ENCODE measurements at regions not wholly inside any gene's neighbourhood (a gene's known extent, or its start where the extent isn't known, plus 50 kb on each side); places are given as distances from the start of the nearest gene placed in this dataset.

GRCh38 chrX:20620306-20620705, 353.6 kb upstream of the RPS6KA3 start:
- peak; percentile 47 for DNase-seq (ENCODE audit: low read depth)

DNA sequence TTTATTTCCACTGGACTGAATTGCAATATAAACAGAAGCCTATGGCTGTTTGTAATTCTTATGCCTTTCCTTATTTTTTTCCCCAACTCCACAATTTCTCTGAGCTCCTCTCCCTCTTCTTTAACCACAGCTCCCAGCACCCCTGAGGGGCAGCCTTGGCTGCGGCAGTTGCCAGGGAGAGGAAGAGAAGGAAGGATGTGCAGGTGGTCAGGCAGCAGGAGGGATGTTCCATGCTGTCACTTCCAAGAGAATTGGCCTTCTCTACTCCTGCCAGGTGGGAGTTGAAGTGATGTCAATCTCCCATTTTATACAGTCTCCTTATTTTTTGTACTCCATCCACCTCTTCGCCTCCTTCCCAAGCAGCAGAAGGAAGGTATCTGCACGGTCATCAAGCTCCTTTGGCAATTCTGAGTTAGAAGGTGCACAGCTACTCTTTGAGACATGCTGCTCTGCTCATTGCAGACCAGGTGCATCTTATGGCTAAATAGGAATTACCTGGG, 343.3 kb upstream of the RPS6KA3 start:
- no peak for DNase-seq (ENCODE audit: low read depth)

GRCh38 chrX:20606831-20607230, 340.1 kb upstream of the RPS6KA3 start:
- no peak for DNase-seq (ENCODE audit: low read depth)

DNA sequence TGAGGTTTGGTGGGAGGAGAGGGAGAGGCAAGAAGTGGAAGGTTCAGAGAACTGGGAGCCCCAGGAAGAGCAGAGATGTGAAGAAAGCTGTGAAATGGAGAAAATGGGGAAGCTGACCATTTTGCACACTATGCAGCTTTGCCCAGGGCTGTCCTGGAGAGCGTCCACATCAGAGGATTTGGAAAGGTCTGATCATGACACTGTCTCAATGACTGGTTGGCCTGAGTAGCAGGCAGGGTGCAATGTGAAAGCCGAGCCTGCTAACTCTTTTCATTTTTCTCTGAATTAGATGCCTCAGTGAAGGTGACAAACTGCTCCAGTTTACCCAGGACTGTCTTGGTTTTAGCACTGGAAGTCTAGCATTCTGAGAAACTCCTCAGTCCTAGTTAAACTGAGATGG, 330.1 kb upstream of the RPS6KA3 start:
- no peak for DNase-seq (ENCODE audit: low read depth)

- DNase-seq (ENCODE audit: low read depth), result peak; percentile 11
Measured at GRCh38 chrX:20595928-20596575, 329.3 kb upstream of the RPS6KA3 start.

- peak; percentile 12 for DNase-seq (ENCODE audit: low read depth)
Measured at GRCh38 chrX:20594985-20595384, 328.3 kb upstream of the RPS6KA3 start.

DNA sequence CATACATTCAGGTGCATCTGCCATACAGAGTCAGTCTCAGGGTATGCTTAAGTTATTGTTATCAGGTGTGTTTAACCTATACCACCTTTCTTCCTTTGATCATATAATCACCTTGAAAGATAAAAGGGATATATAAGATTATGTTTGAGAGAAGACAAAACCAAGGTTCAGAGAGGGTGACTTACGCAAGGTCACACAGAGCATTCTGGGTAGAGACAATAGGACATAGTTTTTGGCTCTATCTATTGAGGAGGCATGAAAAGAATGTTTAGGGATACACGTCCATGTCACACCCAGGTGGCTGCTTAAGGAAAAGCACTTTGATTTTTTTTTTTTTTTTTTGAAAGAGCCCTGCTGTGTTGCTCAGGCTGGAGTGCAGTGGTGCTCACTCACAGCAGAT, 327.1 kb upstream of the RPS6KA3 start:
- no peak for DNase-seq (ENCODE audit: low read depth)

DNA sequence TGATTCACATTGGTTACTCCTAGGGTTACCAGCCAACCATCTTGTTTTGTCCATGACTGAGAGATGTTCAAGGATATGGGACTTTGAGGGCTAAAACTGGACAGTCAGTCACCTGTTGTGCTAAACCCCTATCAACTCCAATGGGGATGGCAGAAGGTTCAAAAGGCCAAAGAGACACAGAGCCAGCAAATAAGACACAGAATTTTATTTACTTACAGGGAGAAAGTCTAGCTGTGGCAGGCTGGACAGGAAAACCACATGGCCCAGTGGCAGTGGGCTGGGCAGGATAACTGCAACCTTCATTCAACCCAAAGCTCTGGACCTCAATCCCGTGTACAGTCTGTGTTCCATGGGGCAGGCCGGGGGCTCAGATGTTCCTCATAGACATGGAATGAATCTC, 326.7 kb upstream of the RPS6KA3 start:
- no peak for DNase-seq (ENCODE audit: low read depth)

DNA sequence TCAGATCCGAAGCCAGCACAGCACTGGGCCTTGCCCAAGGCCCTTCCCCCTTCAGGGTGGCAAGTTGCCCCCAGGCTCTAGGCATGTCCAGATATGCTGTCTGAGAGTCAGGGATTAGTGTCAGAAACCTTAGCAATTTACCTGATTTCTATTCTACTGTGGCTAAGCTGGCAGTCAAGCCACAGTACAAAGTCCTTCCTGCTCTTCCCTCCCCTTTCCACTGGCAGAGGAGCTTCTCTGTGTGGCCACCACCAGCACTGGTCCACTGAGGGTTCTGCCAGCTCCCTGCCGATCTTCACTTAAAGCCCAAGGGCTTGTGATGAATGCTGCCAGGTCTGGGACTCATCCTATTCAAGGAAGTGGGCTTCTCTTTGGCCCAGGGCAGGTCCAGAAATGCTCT, 324.5 kb upstream of the RPS6KA3 start:
- no peak for DNase-seq (ENCODE audit: low read depth)

DNA sequence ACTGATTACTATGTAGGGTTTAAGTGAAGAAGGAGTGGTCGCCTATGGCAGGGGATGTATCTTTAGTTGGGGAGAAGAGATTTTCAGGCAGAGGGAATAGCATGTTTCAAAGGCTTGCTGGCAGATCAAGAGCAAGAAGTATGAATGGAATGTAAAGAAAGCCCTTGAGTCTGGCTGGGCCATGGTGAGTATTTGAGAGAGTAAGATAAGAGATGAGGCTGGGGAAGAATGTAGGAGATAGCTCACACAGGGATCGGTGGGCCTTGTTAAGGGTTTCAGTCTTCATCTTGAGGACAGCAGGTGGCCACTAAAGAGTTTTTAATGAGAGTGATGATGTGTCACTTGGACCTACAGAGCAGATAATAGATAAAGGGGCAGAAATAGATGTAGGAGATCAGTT, 319.1 kb upstream of the RPS6KA3 start:
- no peak for DNase-seq (ENCODE audit: low read depth)

DNA sequence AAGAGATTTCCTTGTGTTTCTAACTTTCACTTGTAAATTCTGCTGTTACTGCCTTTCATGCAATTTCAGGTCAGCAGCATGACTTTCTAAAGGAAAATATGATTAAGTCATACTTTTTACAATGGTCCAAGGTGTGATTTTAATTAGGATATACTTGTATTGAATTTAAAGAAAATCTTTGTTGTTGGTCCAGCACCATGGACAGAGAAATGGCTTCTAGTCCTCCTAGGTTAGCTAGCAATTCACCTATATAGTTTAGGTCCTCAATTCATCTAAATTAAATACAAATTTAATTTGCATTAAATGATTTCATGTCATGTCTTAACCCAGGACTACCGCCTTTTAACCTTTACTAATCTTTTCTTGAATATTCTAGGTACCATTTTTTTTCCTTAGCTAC, 304.9 kb upstream of the RPS6KA3 start:
- DNase-seq (ENCODE audit: low read depth), result no peak

- no peak for DNase-seq (ENCODE audit: low read depth)
Measured at GRCh38 chrX:20567108-20567507, 300.4 kb upstream of the RPS6KA3 start.

DNA sequence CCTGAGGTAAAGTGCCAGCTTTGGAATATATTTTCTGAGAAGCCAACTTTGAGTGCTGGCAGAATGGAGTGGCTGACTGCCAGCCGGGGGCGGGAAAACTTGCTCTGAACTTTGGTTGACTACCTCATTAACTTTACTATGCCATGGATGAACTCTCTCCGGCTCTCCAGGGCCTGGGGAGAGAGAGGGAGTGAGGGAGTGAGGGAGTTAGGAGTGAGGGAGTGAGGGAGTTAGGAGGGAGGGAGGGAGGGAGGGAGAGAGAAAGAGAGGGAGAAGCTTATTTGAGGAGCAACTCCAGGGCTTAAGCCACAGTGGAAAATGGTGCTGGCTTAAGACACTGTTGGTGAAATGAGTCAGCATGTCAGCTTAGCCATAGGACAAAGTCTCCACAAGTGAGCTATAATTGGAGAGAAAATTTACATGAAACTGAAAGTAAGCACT, 280.9 kb upstream of the RPS6KA3 start:
- no peak for DNase-seq (ENCODE audit: low read depth)

DNA sequence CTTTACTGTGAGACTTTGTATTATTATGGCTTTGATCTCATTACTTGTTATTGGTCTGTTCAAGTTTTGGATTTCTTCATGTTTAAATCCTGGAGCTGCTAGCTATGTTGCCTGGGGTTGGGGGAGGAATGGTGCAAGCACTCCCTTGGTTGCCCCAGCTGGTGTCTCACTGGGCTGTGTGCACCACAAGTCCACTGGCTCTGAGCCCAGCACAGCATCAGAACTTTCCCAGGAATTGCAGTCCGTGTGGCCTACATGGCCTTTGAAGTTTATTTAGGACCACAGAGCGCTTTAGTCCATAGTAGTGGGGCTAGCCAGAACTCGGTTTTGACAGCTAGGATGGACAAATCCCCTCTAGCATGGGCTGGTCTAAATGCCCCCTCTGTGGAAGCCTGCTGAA, 278.8 kb upstream of the RPS6KA3 start:
- no peak for DNase-seq (ENCODE audit: low read depth)

DNA sequence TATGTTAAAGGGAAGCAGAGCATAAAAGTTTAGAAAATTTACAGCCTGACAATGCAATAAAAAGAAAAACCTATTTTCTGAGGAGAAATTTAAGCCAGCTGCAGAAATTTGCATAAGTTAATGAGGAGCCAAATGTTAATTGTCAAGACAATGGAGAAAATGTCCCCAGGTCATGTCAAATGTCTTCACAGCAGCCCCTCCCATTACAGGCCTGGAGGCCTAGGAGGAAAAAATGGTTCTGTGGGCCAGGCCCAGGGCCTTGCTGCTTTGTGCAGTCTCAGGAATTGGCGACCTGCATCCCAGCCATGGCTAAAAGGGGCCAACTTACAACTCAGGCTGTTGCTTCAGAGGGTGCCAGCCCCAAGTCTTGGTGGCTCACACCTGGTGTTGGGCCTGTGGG, 275.4 kb upstream of the RPS6KA3 start:
- DNase-seq (ENCODE audit: low read depth), result no peak

GRCh38 chrX:20538974-20539373, 272.3 kb upstream of the RPS6KA3 start:
- DNase-seq (ENCODE audit: low read depth), result no peak

GRCh38 chrX:20531667-20532066, 265.0 kb upstream of the RPS6KA3 start:
- no peak for DNase-seq (ENCODE audit: low read depth)

DNA sequence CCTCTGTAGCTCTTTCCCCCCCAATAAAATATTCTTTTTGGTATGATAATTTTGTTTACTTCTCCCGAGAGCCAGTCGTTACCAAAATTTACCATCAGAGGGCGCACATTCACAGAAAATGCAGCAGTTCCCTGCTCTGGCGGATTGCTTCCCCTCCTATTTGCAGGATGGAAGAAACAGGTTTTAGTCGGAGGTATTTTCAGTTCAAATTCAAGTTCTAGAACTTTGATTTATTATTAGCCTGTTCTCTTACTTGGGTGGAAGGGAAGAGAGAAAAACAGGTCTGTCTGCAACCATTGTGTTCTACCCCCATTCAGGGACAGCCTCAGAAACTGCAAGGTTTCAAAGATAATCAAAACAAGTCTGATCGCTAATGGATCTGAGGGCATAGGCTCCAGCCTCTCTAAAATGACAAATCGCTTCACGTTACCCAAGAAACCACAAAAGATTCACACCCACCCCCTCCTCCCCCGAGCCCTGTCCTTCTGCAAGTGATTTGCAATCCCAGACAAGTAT, 263.8 kb upstream of the RPS6KA3 start:
- no peak for DNase-seq (ENCODE audit: low read depth)

DNA sequence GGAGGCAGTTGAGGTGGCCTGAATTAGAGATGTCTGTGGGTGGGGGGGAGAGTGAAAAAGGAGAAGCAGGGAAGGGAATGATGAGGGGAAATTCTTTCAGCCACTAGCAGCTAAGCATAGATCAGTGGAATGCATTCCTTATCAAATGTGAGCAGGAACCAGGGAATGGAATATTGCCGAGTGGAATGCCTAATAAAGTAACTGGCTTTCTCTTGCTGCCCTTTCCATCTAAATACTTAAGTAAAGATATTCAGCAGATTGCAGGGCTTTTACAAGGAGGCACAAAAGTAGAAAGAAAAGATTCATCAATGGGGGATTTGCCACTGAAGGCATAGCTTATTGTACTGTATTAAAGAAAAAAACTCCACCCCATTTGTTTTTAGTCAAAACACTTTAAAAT, 263.0 kb upstream of the RPS6KA3 start:
- no peak for DNase-seq (ENCODE audit: low read depth)

GRCh38 chrX:20529301-20529700, 262.6 kb upstream of the RPS6KA3 start:
- DNase-seq (ENCODE audit: low read depth), result no peak

DNA sequence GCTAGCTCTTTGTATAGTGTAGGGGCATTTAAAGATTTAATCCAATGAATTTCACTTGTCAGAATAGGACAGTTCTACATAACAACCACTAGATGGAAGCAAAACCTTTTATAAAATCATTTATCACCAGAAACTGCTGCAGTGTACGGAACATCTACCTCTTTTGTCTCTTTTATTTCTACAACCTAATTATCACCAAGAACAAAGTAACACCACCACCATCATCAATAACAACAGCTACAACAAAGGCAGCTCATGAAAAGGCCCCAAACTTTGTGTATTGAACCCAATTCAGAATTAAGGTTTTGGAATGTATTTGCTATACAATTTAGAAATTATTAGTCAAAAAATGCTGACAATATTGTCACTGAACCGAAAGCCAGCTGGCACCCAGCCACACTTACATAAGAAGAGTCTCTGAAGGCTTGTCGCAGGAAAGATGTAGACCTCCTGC, 260.9 kb upstream of the RPS6KA3 start:
- no peak for DNase-seq (ENCODE audit: low read depth)

DNA sequence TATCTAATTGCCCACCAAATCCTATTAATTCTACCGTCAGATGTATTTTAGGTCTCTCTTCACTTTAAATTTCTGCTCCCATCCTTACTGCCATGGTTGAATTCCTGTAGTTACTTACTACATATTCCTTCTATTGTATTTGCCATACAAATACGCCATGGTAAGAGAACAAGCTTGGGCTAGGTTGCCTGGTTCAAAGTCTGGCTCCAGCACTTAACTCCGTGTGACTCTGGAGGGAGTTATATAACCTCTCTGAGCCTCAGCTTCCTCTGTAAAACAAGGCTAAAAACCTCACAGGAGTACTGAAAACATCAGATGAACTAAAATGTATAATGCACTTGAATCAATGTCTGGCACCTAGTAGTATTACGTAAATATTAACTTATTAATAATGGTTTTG, 260.3 kb upstream of the RPS6KA3 start:
- DNase-seq (ENCODE audit: low read depth), result no peak

DNA sequence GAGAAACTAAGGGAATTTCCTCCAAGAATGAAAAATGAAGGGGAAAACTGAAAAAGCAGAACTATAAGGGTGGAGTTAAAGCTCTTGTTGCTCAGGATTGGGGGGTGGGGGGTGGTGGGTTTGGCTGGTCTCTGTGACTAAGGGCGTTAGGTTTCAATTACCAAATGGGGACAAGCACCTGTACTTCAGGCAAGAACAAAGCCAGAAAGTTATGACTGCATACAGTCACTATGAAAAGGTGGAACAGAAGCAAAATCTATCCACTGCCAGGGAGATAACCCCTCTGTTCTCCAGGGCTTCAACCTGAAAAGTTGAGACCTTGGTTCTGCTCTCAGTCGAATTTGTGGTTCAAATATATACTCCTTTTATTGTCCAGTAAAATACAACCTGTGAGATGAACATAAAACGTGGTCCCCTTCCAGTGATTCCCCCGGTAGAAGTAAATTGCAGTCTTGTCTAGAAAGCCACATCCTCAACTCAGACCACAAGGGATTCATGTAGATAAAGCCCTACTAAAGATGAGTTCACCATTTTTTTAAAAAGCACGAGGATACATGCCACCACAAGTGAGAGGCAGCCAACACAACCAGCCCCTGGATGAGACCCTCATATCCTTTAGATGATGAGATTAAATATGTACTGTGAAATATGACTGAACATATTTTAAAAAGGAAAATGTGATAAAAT, 257.1 kb upstream of the RPS6KA3 start:
- DNase-seq (ENCODE audit: low read depth), result no peak

DNA sequence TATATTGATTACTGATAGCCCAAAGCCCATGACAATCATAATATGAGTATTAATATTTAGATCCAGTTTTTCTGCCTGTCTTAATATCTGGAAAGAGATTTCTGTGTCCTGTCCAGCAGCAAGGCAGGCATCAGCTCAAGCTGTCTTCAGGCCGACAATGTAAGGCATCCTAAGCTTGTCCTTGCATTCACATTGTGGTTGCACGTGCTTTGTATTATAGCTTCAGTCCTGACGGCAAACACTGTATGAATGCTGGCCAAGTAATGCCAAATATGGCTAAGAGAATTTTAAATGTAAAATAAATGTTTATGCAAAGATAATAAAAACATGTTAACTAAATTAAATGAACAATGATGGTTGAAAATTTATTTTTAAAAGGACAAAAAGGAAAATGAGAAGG, 255.7 kb upstream of the RPS6KA3 start:
- DNase-seq (ENCODE audit: low read depth), result no peak

All from GM04504 (cell line).